Panc1 (cell line): ENCODE measurements at regions not wholly inside any gene's neighbourhood (a gene's known extent, or its start where the extent isn't known, plus 50 kb on each side); places are given as distances from the start of the nearest gene placed in this dataset.

ENCODE experiments used
- CTCF ChIP-seq: fragments of 450-650 bp; IDR thresholded peaks from 2 replicates; pipeline ENCODE4 v1.5.1; 2017; ENCODE audit warnings: mild to moderate bottlenecking
- POLR2AphosphoS5 ChIP-seq: IDR thresholded peaks from 2 replicates; pipeline ENCODE4 v1.6.1; 2012; ENCODE audit warnings: mild to moderate bottlenecking, low read depth, low read length, moderate library complexity
- REST ChIP-seq, 2 experiments: IDR thresholded peaks; 2 replicates each; pipeline ENCODE4 v1.6.1; 2011 to 2012; ENCODE audit warnings: low read depth in 2 of 2, control low read depth in 1 of 2, low read length in 1 of 2, mild to moderate bottlenecking in 1 of 2, moderate library complexity in 1 of 2; ENCODE audit not compliant: insufficient read depth in 1 of 2
- SIN3A ChIP-seq: IDR thresholded peaks from 2 replicates; pipeline ENCODE4 v1.6.1; 2012; ENCODE audit warnings: low read depth, mild to moderate bottlenecking, low read length, moderate library complexity, borderline replicate concordance; ENCODE audit not compliant: insufficient read depth
- TCF7L2 ChIP-seq: IDR thresholded peaks from 2 replicates; pipeline ENCODE4 v1.6.1; 2011; ENCODE audit warnings: mild to moderate bottlenecking, low read depth, low read length, inconsistent platforms

DNA sequence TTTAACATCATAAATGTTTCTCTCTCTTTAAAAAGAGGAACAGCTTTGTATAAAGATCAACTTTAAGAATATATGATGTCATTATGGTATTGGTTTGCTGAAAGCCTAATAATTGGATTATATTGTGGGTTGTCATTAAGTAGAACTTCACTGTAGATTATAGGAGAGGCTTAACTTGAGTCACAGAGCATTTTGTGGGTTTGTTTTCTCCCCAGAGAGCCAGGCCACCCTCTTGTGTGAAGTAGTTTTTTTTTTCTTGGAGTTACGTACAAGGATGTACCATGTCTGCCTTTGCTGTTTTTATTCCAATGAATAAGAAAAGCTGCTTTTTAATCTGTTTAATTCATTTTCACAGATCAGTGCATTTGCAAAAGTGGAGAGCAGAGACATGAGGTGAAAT is 354.8 kb upstream of the TBL1XR1 start:
- TF ChIP-seq CTCF (no peak), TCF7L2 (no peak), REST (IDR thresholded peaks at IDR 0.05; ENCODE audit: insufficient read depth in 1 of 2, low read depth in 2 of 2, low read length in 1 of 2) (no peak), SIN3A (no peak), POLR2AphosphoS5 (no peak)
